ENCODE measurements at regions not wholly inside any gene's neighbourhood (a gene's known extent, or its start where the extent isn't known, plus 50 kb on each side); places are given as distances from the start of the nearest gene placed in this dataset.

GRCh38 chr12:124374567-124374966 lies 79.7 kb downstream of the RFLNA start:
- no peak for TF ChIP-seq CTCF (IDR thresholded peaks at IDR 0.05; ENCODE audit: insufficient read depth, low read length, poor library complexity, severe bottlenecking)
- no peak for TF ChIP-seq EZH2phosphoT487 (conservative IDR thresholded peaks at IDR 0.05; ENCODE audit: low read length)

All from SU-DHL-6 (cell line).